CD14-positive monocyte (primary cell): ENCODE measurements at regions not wholly inside any gene's neighbourhood (a gene's known extent, or its start where the extent isn't known, plus 50 kb on each side); places are given as distances from the start of the nearest gene placed in this dataset.

ENCODE experiments used
- DNase-seq, 3 donors: peaks; one replicate each; pipeline ENCODE4 v3.0.0-alpha.2; 2011 to 2022
- H2AFZ ChIP-seq: 2 replicates; pipeline ENCODE4 v1.6.0; 2012; ENCODE audit warnings: mild to moderate bottlenecking, low read depth, low read length, inconsistent platforms; ENCODE audit not compliant: insufficient read depth, poor library complexity, severe bottlenecking
- H3K27ac ChIP-seq, 2 donors: 1 replicate in 1 of 2; 2 replicates in 1 of 2; pipeline ENCODE4 v1.5.1; 2012 to 2013; ENCODE audit warnings: low read length in 2 of 2, control low read depth in 1 of 2, inconsistent platforms in 1 of 2, low read depth in 1 of 2, mild to moderate bottlenecking in 1 of 2
- H3K27me3 ChIP-seq, 2 donors: one replicate each; pipeline versions ENCODE4 v1.6.0 to v1.6.1; 2011 to 2013; ENCODE audit warnings: low read length in 2 of 2; ENCODE audit not compliant: control insufficient read depth in 2 of 2, insufficient read depth in 2 of 2
- H3K36me3 ChIP-seq, 2 donors: replicated peaks in 1 of 2; 1 replicate in 1 of 2; 2 replicates in 1 of 2; pipeline versions ENCODE4 v1.5.1 to v1.6.1; 2012 to 2013; ENCODE audit warnings: low read length in 2 of 2, control low read depth in 1 of 2, inconsistent platforms in 1 of 2, mild to moderate bottlenecking in 1 of 2; ENCODE audit not compliant: insufficient read depth in 2 of 2, control insufficient read depth in 1 of 2
- H3K4me1 ChIP-seq, 2 donors: 1 replicate in 1 of 2; 2 replicates in 1 of 2; pipeline versions ENCODE4 v1.5.1 to v1.6.1; 2012 to 2013; ENCODE audit warnings: low read length in 2 of 2, control low read depth in 1 of 2, inconsistent platforms in 1 of 2, mild to moderate bottlenecking in 1 of 2, moderate library complexity in 1 of 2; ENCODE audit not compliant: insufficient read depth in 2 of 2, control insufficient read depth in 1 of 2
- H3K4me2 ChIP-seq: replicated peaks from 2 replicates; pipeline ENCODE3; 2012; ENCODE audit warnings: low read length, moderate library complexity, mild to moderate bottlenecking; ENCODE audit not compliant: poor library complexity, severe bottlenecking; ENCODE audit errors: extremely low read depth
- H3K4me3 ChIP-seq, 3 experiments: fragments of 200-600 bp in 1 of 3; sonication (generic) in 1 of 3; replicated peaks in 1 of 3; 1 replicate in 2 of 3; 2 replicates in 1 of 3; pipeline ENCODE4 v1.5.1; 2011 to 2013; ENCODE audit warnings: low read length in 3 of 3, mild to moderate bottlenecking in 3 of 3, control low read depth in 2 of 3, low read depth in 2 of 3, inconsistent platforms in 1 of 3, moderate library complexity in 1 of 3
- H3K79me2 ChIP-seq: 2 replicates; pipeline ENCODE4 v1.6.0; 2012; ENCODE audit warnings: mild to moderate bottlenecking, control low read depth, inconsistent platforms, low read length, moderate library complexity; ENCODE audit not compliant: insufficient read depth
- H3K9ac ChIP-seq: 2 replicates; pipeline ENCODE4 v1.6.0; 2017; ENCODE audit warnings: low read length, mild to moderate bottlenecking; ENCODE audit not compliant: insufficient read depth, poor library complexity, severe bottlenecking
- H3K9me3 ChIP-seq, 2 donors: replicated peaks in 1 of 2; 1 replicate in 1 of 2; 2 replicates in 1 of 2; pipeline versions ENCODE4 v1.5.1 to v1.6.1; 2012 to 2013; ENCODE audit warnings: low read length in 2 of 2, control low read depth in 1 of 2; ENCODE audit not compliant: control insufficient read depth in 1 of 2, insufficient read depth in 1 of 2
- H4K20me1 ChIP-seq: 2 replicates; pipeline ENCODE4 v1.6.0; 2012; ENCODE audit warnings: mild to moderate bottlenecking, low read length, control low read depth, moderate library complexity; ENCODE audit not compliant: insufficient read depth
- H3K27ac Mint-ChIP-seq, 7 donors: one replicate each; pipeline ENCODE4 v1.8.0; 2020; ENCODE audit warnings: mild to moderate bottlenecking in 7 of 7, mixed read lengths in 7 of 7, moderate library complexity in 6 of 7, inconsistent platforms in 2 of 7
- H3K27me3 Mint-ChIP-seq, 3 donors: one replicate each; pipeline ENCODE4 v1.8.0; 2021 to 2022; ENCODE audit warnings: low read depth in 3 of 3, mild to moderate bottlenecking in 3 of 3, mixed read lengths in 3 of 3, moderate library complexity in 3 of 3, inconsistent platforms in 1 of 3
- H3K36me3 Mint-ChIP-seq, 2 donors: one replicate each; pipeline ENCODE4 v1.8.0; 2020; ENCODE audit warnings: mixed read lengths in 2 of 2, inconsistent platforms in 1 of 2, mild to moderate bottlenecking in 1 of 2
- H3K4me1 Mint-ChIP-seq: one replicate; pipeline ENCODE4 v1.8.0; 2020; ENCODE audit warnings: mild to moderate bottlenecking, mixed read lengths
- H3K4me3 Mint-ChIP-seq, 2 donors: one replicate each; pipeline ENCODE4 v1.8.0; 2020; ENCODE audit warnings: mild to moderate bottlenecking in 2 of 2, mixed read lengths in 2 of 2, moderate library complexity in 1 of 2
- H3K9me3 Mint-ChIP-seq, 7 donors: one replicate each; pipeline ENCODE4 v1.8.0; 2020 to 2022; ENCODE audit warnings: mixed read lengths in 7 of 7, mild to moderate bottlenecking in 6 of 7, moderate library complexity in 6 of 7, inconsistent platforms in 2 of 7
- CTCF ChIP-seq: fragments of 200-600 bp; IDR thresholded peaks from one replicate; pipeline ENCODE4 v1.8.0; 2022; ENCODE audit warnings: antibody characterized with exemption, mild to moderate bottlenecking
- WGBS: methylation state at CpG from one replicate; pipeline ENCODE4 v1.1.5; 2013; ENCODE audit warnings: missing lambda C conversion rate; ENCODE audit not compliant: insufficient coverage; 5-methylcytosine and 5-hydroxymethylcytosine counted together
- intact Hi-C, 2 donors: fragments of 100-400 bp; cut with micrococcal nuclease; formaldehyde crosslinking; loops; one replicate each; pipeline versions ENCODE4 v1.15.0 to v1.15.1; 2023

- H3K4me3 Mint-ChIP-seq, result no peak overlapping the region
- peaks cover 0 to 26% of the 10 kb centered on the region in 2 donors for H3K9me3 ChIP-seq
- H3K27ac Mint-ChIP-seq, result no peak overlapping the region
- 80% methylated on average over 9 of the region's 10 CpGs for WGBS
- H3K9me3 Mint-ChIP-seq, result peaks cover 0 to 7% (median 4%) of the 10 kb centered on the region in 7 donors
- H3K36me3 Mint-ChIP-seq, result no peaks in the 10 kb centered on the region
- no peaks in the 10 kb centered on the region for H4K20me1 ChIP-seq
- H3K4me2 ChIP-seq, result no peak overlapping the region
- H3K4me3 ChIP-seq, result no peak overlapping the region
- no peak overlapping the region for H2AFZ ChIP-seq
- H3K79me2 ChIP-seq, result no peaks in the 10 kb centered on the region
- DNase-seq, result no peak
- H3K27me3 ChIP-seq, result no peaks in the 10 kb centered on the region
- H3K27ac ChIP-seq, result no peak overlapping the region
- no peaks in the 10 kb centered on the region for H3K4me1 ChIP-seq
- intact Hi-C loops, result no loop called here
- H3K36me3 ChIP-seq, result no peaks in the 10 kb centered on the region
- H3K27me3 Mint-ChIP-seq, result no peaks in the 10 kb centered on the region
- H3K4me1 Mint-ChIP-seq, result no peaks in the 10 kb centered on the region
- no peak for TF ChIP-seq CTCF
- no peak overlapping the region for H3K9ac ChIP-seq
Observed at GRCh38 chr3:180531303-180532278, 70.4 kb upstream of the TTC14 start.

- intact Hi-C loops, result no loop called here
- H3K4me1 Mint-ChIP-seq, result no peaks in the 10 kb centered on the region
- Histone ChIP-seq H4K20me1 (no peaks in the 10 kb centered on the region), H3K36me3 (no peaks in the 10 kb centered on the region), H3K4me3 (no peak overlapping the region), H3K27ac (no peak overlapping the region), H3K9ac (no peak overlapping the region), H3K4me1 (no peaks in the 10 kb centered on the region), H3K4me2 (no peak overlapping the region), H2AFZ (no peak overlapping the region), H3K9me3 (peaks cover 6 to 16% of the 10 kb centered on the region in 2 donors), H3K79me2 (no peaks in the 10 kb centered on the region), H3K27me3 (no peaks in the 10 kb centered on the region)
- no peaks in the 10 kb centered on the region for H3K36me3 Mint-ChIP-seq
- WGBS, result no CpG with 5 or more reads among the region's 2 CpGs
- DNase-seq, result no peak
- peaks cover 2 to 9% (median 6%) of the 10 kb centered on the region in 7 donors for H3K9me3 Mint-ChIP-seq
- no peak for TF ChIP-seq CTCF
- no peaks in the 10 kb centered on the region for H3K27me3 Mint-ChIP-seq
- H3K27ac Mint-ChIP-seq, result no peak overlapping the region
- H3K4me3 Mint-ChIP-seq, result no peak overlapping the region
Observed at GRCh38 chr3:180534828-180535227, 67.1 kb upstream of the TTC14 start.
